Skeletal muscle tissue (tissue), 3 donors: ENCODE measurements at regions not wholly inside any gene's neighbourhood (a gene's known extent, or its start where the extent isn't known, plus 50 kb on each side); places are given as distances from the start of the nearest gene placed in this dataset.
"Not testable (repeated sequence)": the region's sequence is repeated elsewhere in the genome, so short reads cannot be mapped to it uniquely, and the experiment has no call there.

ENCODE experiments used
- H3K27ac ChIP-seq: one replicate; pipeline ENCODE4 v1.7.0; 2013; ENCODE audit warnings: mild to moderate bottlenecking, low read depth, low read length, inconsistent platforms
- H3K27me3 ChIP-seq, 3 donors: one replicate each; pipeline ENCODE4 v1.7.0; 2013; ENCODE audit warnings: low read length in 3 of 3; ENCODE audit not compliant: control insufficient read depth in 3 of 3, insufficient read depth in 3 of 3
- H3K36me3 ChIP-seq, 3 donors: one replicate each; pipeline ENCODE4 v1.7.0; 2013; ENCODE audit warnings: low read length in 3 of 3; ENCODE audit not compliant: control insufficient read depth in 3 of 3, insufficient read depth in 3 of 3
- H3K4me1 ChIP-seq, 3 donors: one replicate each; pipeline ENCODE4 v1.7.0; 2013; ENCODE audit warnings: low read length in 3 of 3, mild to moderate bottlenecking in 3 of 3; ENCODE audit not compliant: control insufficient read depth in 3 of 3, insufficient read depth in 3 of 3
- H3K4me3 ChIP-seq, 3 donors: one replicate each; pipeline ENCODE4 v1.7.0; 2013; ENCODE audit warnings: low read length in 3 of 3
- H3K9ac ChIP-seq, 3 donors: one replicate each; pipeline ENCODE4 v1.7.0; 2013; ENCODE audit warnings: low read length in 3 of 3, mild to moderate bottlenecking in 3 of 3, moderate library complexity in 2 of 3, low read depth in 1 of 3
- H3K9me3 ChIP-seq, 3 donors: one replicate each; pipeline ENCODE4 v1.7.0; 2013; ENCODE audit warnings: low read length in 3 of 3; ENCODE audit not compliant: control insufficient read depth in 3 of 3
- donor health status: Osteomylitis.

- Histone ChIP-seq H3K9ac (no peak overlapping the region), H3K36me3 (no peaks in the 10 kb centered on the region), H3K27ac (no peak overlapping the region), H3K27me3 (no peaks in the 10 kb centered on the region), H3K9me3 (no peaks in the 10 kb centered on the region), H3K4me3 (no peak overlapping the region), H3K4me1 (no peaks in the 10 kb centered on the region)
Measured at GRCh38 chr5:90220554-90220953, 189.0 kb downstream of the CETN3 start.

GRCh38 chr5:90214991-90215390 lies 194.6 kb downstream of the CETN3 start:
- no peaks in the 10 kb centered on the region for H3K27me3 ChIP-seq
- no peaks in the 10 kb centered on the region for H3K9me3 ChIP-seq
- H3K4me3 ChIP-seq, result no peak overlapping the region
- no peak overlapping the region for H3K9ac ChIP-seq
- no peaks in the 10 kb centered on the region for H3K36me3 ChIP-seq
- no peaks in the 10 kb centered on the region for H3K4me1 ChIP-seq
- no peak overlapping the region for H3K27ac ChIP-seq

- not testable (repeated sequence) for H3K9ac ChIP-seq, H3K27me3 ChIP-seq
Measured at GRCh38 chr5:90208323-90208722, 201.2 kb downstream of the CETN3 start.

GRCh38 chr5:90201923-90202322 lies 207.6 kb downstream of the CETN3 start:
- no peaks in the 10 kb centered on the region for H3K36me3 ChIP-seq
- no peaks in the 10 kb centered on the region for H3K27me3 ChIP-seq
- no peak overlapping the region for H3K9ac ChIP-seq
- H3K4me3 ChIP-seq, result no peak overlapping the region
- no peak overlapping the region for H3K27ac ChIP-seq
- H3K9me3 ChIP-seq, result no peaks in the 10 kb centered on the region
- no peaks in the 10 kb centered on the region for H3K4me1 ChIP-seq

More at GRCh38 chr5:90208323-90208722, 201.2 kb downstream of the CETN3 start:
- not testable (repeated sequence) for H3K4me3 ChIP-seq, H3K9me3 ChIP-seq, H3K27ac ChIP-seq, H3K36me3 ChIP-seq, H3K4me1 ChIP-seq

- Histone ChIP-seq H3K9me3 (no peaks in the 10 kb centered on the region), H3K4me3 (no peak overlapping the region)
Measured at GRCh38 chr5:90193185-90193822, 216.3 kb downstream of the CETN3 start.

GRCh38 chr5:90191352-90192045 lies 218.1 kb downstream of the CETN3 start:
- Histone ChIP-seq H3K36me3 (no peaks in the 10 kb centered on the region), H3K27me3 (no peaks in the 10 kb centered on the region), H3K9me3 (no peaks in the 10 kb centered on the region), H3K4me3 (no peak overlapping the region), H3K4me1 (no peaks in the 10 kb centered on the region), H3K9ac (no peak overlapping the region), H3K27ac (no peak overlapping the region)

More at GRCh38 chr5:90193185-90193822, 216.3 kb downstream of the CETN3 start:
- no peaks in the 10 kb centered on the region for H3K27me3 ChIP-seq
- no peak overlapping the region for H3K27ac ChIP-seq
- no peaks in the 10 kb centered on the region for H3K36me3 ChIP-seq
- no peak overlapping the region for H3K9ac ChIP-seq
- H3K4me1 ChIP-seq, result no peaks in the 10 kb centered on the region

GRCh38 chr5:90185897-90186468 lies 223.6 kb downstream of the CETN3 start:
- Histone ChIP-seq H3K9ac (no peak overlapping the region), H3K36me3 (no peaks in the 10 kb centered on the region), H3K27ac (no peak overlapping the region), H3K4me3 (no peak overlapping the region), H3K9me3 (no peaks in the 10 kb centered on the region), H3K4me1 (no peaks in the 10 kb centered on the region), H3K27me3 (no peaks in the 10 kb centered on the region)

- no peak overlapping the region for H3K27ac ChIP-seq
- H3K4me3 ChIP-seq, result no peak overlapping the region
- no peaks in the 10 kb centered on the region for H3K36me3 ChIP-seq
- H3K9ac ChIP-seq, result no peak overlapping the region
- H3K27me3 ChIP-seq, result no peaks in the 10 kb centered on the region
- H3K4me1 ChIP-seq, result no peaks in the 10 kb centered on the region
- H3K9me3 ChIP-seq, result no peaks in the 10 kb centered on the region
Measured at GRCh38 chr5:90184764-90185163, 224.8 kb downstream of the CETN3 start.

- Histone ChIP-seq H3K27ac (no peak overlapping the region), H3K9me3 (no peaks in the 10 kb centered on the region), H3K4me1 (no peaks in the 10 kb centered on the region), H3K4me3 (no peak overlapping the region), H3K27me3 (no peaks in the 10 kb centered on the region), H3K9ac (no peak overlapping the region), H3K36me3 (no peaks in the 10 kb centered on the region)
Measured at GRCh38 chr5:90182726-90183125, 226.8 kb downstream of the CETN3 start.

GRCh38 chr5:90174236-90174635 lies 235.3 kb downstream of the CETN3 start:
- Histone ChIP-seq H3K27me3 (no peaks in the 10 kb centered on the region), H3K4me3 (no peak overlapping the region), H3K36me3 (no peaks in the 10 kb centered on the region), H3K9me3 (no peaks in the 10 kb centered on the region), H3K9ac (no peak overlapping the region), H3K4me1 (peaks cover 0 to 4% (median 4%) of the 10 kb centered on the region in 3 donors), H3K27ac (no peak overlapping the region)
